ENCODE measurements at regions not wholly inside any gene's neighbourhood (a gene's known extent, or its start where the extent isn't known, plus 50 kb on each side); places are given as distances from the start of the nearest gene placed in this dataset.

DNA sequence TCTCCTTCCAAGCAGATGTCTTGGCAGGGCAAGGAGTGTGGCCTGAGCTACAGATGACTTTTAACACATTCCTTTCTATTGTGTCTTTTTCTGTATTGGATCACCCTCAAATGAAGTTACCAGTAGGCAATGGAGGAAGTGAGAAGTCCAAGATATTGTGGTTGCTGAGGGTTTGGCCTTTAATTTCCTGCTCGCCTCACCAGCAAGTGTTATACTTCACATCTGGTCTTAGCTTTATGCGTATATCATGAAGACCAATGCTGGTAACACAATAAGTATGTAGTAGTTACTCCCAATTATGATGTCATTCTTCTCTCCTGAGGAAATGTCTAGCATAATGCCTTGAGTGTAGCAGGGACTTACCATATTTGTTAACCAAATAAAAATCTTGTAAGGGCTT, 179.9 kb downstream of the ZIC1 start:
- no peak for DNase-seq (ENCODE audit: low spot score)

DNA sequence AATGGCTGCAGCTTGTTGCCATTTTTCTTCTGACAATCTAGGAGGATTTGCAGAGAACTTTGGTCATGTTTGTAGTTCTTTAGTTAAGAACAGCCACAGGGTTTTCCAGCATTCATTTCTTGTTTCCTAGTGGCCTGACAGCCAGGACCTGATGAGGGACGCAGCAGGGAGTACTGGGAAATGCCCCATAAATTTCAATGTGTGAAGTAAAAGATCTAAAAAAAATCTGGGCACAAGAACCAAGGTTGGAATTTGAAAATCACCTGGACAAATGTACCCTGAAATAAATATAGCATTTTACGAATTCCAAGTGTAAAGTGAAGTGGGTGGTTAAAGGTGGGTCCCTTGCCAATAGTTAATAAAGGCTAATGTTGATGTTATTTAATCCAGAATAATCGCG, 195.0 kb downstream of the ZIC1 start:
- no peak for DNase-seq (ENCODE audit: low spot score)

DNA sequence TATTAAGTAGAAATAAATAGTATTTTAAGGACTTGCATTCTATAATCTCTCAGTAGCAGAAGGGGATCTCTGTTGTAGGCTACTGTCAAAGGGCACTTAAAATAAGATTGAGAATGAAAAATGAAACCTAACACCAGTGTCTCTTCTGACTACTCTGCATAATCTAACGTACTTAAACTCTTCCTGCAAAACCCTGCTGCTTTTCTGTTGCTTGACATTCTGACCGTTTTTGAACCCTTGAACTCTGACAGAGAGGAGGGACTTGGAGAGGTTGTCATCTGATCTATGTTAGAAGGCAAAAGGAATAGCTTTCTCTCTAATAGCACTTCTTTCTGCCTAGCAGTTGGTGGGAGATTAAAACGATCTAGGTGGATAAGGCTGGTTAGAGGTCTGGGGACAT, 204.6 kb downstream of the ZIC1 start:
- DNase-seq (ENCODE audit: low spot score), result no peak

DNA sequence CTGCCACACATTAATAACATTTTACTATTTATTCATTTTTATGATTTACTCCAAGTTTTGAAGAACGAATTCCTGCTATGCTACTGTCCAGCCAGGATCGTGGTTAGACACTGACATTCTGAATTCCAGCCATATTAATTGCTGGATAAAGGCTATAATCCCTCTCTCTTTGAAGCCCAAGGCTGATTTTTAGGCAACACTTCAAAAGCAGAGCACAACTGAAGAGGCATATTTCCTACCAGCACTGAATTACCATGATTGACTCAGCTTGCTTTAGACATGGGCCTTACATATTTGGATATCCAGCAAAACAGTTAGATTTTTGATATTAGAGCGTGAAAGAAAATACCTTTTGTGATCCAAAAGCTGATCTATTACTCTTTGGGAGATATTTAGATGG, 205.0 kb downstream of the ZIC1 start:
- DNase-seq (ENCODE audit: low spot score), result no peak

DNA sequence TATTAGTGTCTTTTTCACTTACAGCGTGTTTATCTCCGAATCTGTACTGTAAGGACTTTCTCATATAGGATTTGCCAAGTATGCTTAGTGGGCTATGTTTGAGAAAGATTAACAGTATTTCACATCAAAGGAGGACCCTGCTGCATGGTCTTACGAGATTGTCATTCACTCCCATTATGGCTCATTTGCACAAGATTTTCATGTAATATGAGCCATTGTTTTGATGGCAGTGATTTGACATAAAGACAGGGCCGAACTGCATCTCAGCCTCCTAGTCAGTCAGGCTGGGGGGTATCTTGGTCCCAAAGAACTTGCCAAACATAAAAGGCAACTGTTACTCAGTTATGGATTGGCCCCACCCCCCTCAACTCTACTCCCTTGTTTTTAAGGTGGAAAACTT, 205.9 kb downstream of the ZIC1 start:
- DNase-seq (ENCODE audit: low spot score), result no peak

DNA sequence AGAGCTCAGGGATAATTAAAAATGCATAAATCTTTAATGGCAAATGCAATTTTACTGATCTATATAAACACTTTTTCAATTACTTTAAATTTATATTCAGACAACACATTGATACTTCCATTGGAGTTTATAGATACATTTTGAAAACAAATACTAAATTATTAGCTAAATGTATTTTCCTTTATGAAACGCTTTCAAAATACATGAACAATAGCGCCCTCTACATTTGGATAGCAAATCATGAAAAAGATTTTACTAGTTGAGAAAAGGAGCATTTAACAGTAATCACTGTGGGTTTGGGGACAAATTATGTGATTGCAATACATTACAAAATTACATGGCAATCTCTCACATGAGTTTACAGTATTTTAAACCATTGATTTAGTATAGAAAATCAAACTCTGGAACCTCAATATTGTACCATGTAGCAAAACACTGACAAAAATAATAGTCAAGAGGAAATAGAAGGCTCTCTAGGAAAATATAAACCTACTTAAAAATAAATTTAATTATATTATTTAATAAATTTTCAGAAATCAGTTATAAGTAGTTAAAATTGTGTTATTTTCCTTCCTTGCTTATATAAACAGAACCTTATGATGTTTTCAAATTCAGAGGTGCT, 207.9 kb downstream of the ZIC1 start:
- DNase-seq (ENCODE audit: low spot score), result no peak

DNA sequence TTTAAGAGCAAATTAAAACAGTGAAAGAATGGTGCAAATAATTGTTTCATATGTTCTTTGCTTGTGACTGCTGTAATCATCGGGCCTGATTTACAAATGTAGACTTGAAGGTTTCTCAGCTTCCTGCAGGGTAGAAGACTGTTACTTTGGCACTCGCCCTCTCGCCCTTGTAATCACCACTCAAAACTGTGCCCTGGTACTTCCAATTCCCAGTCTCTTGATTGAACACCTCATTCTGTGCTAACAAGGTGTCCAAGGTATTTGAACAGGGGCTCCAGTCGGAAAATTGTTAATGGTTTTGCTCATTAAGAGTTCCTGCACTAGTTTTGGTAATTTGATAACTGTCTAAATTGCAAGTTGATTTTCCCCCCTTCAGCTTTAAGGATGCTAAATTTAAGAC, 209.5 kb downstream of the ZIC1 start:
- DNase-seq (ENCODE audit: low spot score), result no peak

DNA sequence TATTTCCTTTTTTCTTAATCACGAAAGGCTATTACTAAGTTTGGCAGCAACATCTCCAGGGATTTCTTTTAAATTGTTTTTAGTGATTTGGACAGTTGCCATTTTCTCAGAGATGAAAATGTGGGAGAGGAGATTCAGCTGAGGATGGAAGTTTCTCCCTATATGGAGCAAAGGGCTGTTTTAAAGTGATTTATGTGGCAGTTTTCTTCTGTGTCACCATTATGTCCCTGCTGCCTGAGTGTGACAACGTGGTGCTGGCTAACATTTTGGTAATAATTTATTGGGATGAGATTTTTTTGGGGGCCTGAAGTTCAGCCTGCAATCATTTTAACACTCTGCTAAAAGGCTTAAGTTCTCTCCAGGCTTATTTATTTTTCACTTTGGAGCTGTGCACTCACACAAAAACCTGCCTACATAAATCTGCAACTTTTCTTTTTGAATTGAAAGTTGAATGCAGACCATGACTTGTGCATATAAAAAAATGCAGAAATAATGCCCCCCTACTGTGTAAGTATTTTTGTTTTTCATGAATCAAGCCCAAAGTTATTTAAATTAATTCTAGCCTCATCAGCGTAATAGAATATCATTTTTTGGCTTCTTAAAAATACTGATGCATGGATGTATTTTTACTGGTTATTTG, 210.9 kb downstream of the ZIC1 start:
- no peak for DNase-seq (ENCODE audit: low spot score)

DNA sequence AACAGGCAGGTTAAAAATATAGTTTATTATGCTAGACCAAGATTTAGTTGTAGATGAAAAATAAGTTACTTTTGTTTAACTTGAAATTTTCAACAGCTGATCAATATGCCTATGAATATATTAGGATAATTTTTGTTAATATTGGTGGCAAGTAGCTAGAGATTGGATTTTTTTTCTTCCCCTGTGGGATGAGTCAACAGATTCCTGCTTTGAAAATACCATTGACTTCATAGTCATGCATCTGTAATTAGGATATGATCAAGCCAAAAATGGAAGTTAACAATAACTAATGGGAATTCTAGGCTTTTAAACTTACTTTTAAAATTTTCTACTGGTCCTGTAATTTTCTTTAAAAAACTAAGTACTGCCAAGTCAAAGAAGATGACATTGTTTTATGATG, 211.7 kb downstream of the ZIC1 start:
- DNase-seq (ENCODE audit: low spot score), result no peak

DNA sequence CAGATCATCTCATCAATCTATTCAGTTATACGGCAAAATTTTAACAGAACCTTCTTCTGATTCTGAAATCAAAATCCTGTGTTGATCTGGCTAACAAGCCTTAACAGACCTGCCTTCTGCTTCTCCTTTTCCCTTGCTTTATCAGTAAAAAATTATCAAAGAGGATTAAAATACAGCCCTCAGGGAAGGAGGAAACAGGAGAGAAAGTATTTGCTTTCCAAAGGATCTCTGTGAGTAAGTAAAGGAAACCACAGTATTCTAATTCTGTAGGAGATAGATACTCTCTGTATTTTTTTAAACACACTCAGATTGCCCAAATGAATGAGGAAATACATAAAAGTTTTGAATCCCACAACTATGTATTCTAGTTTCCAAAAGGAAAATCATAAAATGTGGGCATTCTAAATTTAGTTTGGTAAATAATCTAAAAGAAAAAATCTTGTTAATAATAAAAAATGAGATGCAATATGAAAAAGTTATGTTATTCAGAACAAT, 221.8 kb downstream of the ZIC1 start:
- DNase-seq (ENCODE audit: low spot score), result no peak

DNA sequence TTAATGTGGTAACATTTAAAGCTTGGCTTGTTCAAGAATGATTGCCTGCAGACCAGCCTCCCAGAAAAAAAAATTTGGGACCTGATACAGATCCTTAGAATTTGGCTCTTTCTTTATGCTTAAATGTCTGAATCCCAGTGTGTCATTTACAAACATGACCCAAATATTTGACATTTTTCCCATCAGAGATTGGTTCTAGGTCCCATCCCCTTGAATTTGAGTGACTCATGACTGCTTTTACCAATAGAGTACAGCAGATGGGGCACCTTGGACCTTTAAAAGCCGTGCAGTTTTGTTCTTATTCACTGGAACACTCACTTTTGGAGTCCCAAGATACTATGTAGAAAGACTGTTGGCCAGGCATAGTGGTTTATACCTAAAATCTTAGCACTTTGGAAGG, 231.6 kb downstream of the ZIC1 start:
- no peak for DNase-seq (ENCODE audit: low spot score)

DNA sequence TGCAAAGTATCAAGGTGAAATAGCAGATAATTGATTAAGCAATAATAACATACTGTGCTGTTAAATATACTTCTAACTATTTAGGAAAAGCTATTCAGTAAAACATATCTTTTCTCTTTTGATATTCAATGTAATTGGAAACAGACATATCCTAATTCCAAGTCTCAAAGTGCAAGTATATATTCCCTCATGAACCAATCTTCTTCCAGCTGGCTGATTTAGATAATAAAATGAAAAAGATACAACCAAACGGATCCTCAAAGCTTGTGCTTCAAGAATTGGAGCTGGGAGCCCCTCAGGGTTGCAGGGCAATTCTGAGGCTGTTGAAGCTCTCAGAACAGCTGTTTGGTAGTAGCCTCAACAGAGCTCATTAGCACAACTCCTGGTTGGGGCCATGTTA, 236.6 kb downstream of the ZIC1 start:
- DNase-seq (ENCODE audit: low spot score), result no peak

DNA sequence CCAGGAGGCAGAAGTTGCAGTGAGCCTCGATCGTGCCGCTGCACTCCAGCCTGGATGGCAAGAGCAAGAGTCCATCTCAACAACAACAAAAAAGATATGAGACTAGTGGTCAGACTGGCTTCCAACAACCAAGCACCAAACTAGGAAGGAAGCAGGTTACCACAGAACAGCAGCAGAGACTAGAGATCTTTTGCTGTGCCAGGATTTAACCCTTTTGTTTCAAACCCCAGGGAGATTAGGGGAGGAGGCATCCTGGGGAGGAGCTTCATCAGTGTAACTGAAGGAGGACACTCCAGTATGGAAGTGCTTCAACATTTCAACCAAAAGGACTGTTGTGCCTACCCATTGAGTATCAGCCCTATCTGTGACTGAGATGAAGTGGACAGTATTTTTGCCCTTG, 240.3 kb downstream of the ZIC1 start:
- peak; percentile 8 for DNase-seq (ENCODE audit: low spot score)

DNA sequence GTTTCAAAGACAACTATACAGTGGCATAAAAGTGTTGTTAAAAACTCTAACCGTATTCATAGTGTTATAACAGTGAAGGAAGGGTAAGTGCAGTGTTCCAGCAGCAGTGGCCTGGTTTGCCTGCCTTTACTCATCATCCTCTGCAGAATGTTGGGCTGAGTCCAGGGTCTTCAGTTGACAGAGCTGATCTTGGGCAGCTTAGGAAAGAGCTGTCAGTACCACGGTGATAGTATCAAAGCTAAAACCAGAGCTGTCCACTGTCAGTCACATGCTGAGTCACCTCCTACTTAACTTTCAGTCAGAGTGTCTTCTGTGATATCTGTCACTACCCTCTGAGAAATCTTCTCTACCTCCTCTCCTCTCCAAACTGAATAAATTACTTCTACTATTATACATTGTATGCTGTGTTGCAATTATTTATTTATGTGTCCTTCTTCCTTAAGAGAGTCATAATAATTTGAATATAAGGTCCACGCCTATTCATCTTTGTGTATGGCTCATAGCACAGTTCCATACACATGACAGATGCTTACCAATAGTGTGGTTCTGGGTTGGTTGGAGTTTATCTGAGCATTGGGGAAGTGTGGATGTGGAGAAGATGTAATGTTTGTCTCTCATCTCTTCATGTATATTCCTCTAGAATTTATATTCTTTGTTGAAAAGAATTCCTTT, 242.1 kb downstream of the ZIC1 start:
- DNase-seq (ENCODE audit: low spot score), result no peak

DNA sequence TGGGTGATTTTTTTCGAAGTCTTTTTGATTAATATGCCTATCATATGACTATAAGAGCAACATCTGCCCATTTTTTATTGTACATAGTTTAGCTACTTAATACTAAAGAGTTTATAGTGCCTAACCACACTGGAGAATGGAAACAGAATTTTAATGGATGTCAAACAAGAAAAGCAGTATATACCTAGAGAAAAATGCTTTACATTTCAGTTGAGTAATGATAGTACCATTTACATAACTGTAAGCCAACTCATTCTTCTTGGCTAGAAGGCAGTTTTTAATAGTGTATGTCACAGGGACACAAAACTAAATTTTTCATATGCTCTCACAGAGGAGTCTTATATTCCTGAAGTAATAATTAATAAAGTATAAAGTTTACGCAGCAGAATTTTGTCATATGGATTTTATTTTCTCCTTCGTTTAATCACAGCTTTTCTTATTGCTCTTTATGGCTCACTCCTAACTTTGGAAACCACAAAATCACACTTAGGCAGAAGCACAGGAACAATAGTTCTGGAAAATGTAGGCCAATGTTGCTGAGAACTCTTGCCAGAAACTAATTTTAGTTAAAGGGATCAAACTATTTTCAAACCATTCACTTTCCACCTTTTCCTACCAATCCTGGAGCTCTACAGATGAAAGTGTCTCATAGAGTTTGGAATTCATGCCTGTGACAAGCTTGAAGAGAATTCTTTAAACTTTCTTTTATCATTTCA, 243.6 kb downstream of the ZIC1 start:
- DNase-seq (ENCODE audit: low spot score), result no peak

DNA sequence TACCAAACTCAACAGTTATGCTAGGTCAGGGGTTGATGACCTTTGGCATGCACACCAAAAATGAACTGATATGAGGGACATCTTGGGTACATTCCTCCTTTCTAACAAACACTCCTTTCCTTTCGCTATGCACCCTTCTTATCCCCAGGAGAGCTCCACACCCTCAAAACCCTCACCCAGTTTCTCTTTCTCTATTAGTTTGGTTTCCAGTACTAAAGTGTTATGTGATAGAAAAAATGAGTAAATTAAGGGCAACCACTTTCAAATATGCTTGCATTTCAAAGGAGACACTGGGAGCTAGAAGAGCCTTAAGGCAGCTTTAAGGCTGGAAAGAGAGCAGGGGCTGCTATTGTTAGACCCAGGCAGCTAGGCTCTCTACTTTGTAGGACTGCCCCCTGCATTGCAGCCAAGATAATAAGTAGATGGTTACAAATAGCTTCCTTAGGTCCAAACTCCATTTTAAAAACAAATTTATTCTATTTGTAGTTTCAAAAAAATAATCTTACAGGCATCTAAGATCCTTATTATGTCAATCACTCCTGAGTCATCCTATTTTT, 244.3 kb downstream of the ZIC1 start:
- DNase-seq (ENCODE audit: low spot score), result no peak

DNA sequence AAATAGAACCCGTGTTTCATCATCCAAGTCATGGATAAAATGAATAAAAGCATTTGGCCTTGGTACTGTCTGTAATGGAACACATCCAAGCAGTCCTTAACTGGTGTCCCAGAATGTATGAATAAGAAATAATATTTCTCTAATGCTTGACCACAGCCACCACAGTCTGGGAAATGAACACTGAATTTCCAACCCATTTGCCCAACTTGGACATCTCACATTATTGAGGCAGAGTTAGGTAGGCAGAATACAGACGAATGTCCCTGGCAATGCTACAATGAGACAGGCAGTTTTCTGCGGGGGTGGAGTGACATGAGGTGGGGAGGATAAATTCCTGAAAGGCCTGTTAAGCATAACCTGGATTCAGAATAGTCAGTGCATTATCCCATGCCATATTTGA, 245.7 kb downstream of the ZIC1 start:
- DNase-seq (ENCODE audit: low spot score), result no peak

DNA sequence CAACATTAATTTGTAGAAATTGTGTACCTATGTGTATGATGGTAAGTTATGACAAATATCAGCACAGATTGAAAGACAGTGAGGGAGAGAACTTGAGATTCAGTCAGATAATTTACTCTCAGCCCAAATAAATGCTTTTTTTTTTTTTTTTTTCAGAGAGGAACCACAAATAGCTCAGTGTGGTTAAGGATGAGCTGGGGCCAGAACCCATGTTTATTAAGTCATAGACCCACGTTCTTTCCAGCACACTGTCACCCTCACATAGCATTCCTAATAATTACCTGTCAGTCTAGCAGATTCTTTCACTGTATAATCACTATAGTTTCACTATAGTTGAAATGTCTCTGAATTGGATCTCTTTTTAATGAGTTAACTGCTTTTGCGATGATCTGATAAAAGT, 246.1 kb downstream of the ZIC1 start:
- no peak for DNase-seq (ENCODE audit: low spot score)

DNA sequence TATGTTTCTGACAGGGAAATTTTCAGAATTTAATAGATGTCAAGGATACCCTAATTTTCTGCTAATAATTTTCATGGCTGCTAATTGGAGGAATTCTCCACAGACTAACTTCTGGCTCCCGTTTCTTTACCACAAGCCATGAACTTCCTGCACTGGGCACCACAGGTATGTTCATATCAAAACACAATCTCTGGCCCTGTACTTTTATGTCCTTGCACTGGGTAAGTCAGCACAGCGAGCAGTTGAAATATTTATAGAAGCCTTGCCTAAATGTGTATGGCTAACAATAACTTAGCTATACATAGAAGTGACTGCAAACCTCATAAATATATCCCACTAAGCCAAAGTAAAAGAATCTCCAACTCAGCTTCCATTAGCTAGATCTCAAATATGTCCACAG, 246.9 kb downstream of the ZIC1 start:
- no peak for DNase-seq (ENCODE audit: low spot score)

DNA sequence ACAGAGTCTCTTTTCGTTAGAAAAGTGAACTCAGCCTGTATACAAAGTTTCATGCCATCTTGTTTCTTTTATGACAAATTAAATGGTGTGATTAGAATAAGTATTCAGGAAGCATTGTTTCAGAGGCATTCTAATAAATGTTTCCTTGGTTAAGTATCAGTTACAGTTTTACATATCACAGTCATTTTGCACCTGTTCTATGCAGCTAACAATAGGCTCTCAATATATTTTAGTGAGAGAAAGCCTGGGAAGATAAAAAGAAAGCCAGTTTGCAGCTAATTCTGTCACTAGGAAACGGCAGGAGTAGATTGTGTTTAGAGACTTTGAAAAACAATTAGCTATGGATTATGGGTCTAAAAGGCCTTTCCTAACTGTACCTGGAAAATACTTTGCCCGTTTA, 252.8 kb downstream of the ZIC1 start:
- no peak for DNase-seq (ENCODE audit: low spot score)

DNA sequence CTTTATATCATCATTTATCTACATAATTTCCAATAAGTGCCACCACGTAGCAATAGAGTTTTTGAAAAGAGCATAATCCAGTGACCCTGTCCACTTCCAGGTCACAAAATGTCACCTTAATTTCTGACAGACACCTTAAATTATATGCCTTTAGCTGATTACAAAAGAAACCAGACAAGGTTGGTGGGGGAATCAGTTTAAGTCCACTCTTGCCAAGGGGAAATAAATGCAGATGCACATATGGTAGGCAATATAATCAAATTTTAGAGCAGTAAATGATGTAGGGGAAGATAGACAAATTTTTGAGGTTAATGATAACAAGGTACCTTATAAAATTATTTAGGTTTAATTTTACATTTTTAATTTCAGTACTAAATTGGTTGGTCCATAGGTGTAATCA, 253.5 kb downstream of the ZIC1 start:
- DNase-seq (ENCODE audit: low spot score), result no peak

DNA sequence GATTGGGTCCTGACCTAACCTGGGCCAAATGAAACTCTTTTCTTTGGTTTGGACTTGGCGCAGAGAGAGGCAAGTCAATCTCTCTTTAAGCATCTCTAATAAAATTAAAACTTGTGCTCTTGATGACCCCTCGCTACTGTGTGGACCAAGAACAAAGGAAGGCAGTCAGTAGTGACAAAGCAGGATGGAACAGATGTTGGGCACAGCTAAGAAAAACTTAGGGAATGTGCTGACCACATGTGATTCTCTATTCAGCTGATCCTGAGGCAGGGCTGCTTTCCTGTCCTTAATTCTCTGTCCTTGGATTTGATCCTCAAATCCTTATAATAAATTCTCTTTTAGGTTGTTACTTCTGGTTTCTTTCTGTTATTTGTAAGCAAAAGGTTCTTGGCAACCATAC, 259.9 kb downstream of the ZIC1 start:
- DNase-seq (ENCODE audit: low spot score), result no peak

DNA sequence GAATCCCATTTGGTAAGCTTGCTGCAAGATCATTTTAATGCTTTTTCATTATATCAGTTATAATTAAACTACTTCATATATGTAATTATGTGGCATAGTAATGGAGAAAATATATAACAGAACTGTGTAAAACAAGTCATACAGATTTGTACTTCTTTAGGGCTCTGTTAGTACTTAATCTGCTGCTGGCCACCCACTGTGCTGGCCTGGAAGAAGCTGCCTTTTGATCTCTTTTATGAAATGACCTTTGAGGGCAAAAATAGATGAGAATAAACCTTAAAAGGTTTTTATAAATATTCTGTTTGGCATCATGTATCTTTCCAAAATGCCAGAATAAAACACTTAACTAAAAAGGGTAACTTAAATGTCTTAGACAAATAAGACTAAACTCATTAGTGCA, 262.9 kb downstream of the ZIC1 start:
- DNase-seq (ENCODE audit: low spot score), result no peak
